K562 (cell line): ENCODE measurements at regions not wholly inside any gene's neighbourhood (a gene's known extent, or its start where the extent isn't known, plus 50 kb on each side); places are given as distances from the start of the nearest gene placed in this dataset.

ENCODE experiments used
- ATF3 ChIP-seq, 2 experiments: fragments of 450-650 bp in 1 of 2; sonication (generic) in 1 of 2; formaldehyde crosslinking in 1 of 2; IDR thresholded peaks in 1 of 2; conservative IDR thresholded peaks in 1 of 2; 2 replicates each; pipeline versions ENCODE4 v1.6.1 to v1.8.1; 2016 to 2023; ENCODE audit warnings: mild to moderate bottlenecking in 2 of 2, moderate library complexity in 2 of 2, inconsistent platforms in 1 of 2, missing genetic modification reagents in 1 of 2
- HDGF ChIP-seq: fragments of 450-650 bp; IDR thresholded peaks from 2 replicates; pipeline ENCODE4 v1.6.1; 2016

DNA sequence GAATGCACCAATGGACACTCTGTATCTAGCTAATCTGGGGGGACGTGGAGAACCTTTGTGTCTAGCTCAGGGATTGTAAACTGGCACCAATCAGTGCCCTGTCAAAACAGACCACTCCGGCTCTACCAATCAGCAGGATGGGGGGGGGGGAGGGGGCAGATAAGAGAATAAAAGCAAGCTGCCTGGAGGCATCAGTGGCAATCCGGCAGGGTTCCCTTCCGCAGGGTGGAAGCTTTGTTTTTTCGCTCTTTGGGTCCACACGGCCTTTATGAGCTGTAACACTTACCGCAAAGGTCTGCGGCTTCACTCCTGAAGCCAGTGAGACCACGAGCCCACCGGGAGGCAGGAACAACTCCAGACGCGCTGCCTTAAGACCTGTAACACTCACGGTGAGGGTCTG, 827.1 kb downstream of the PLOD2 start:
- TF ChIP-seq HDGF (no peak), ATF3 (IDR thresholded peaks at IDR 0.05) (no peak), ATF3 (CRISPR knock-in tag; conservative IDR thresholded peaks at IDR 0.05) (no peak)
